NCI-H2081 (cell line): ENCODE measurements at regions not wholly inside any gene's neighbourhood (a gene's known extent, or its start where the extent isn't known, plus 50 kb on each side); places are given as distances from the start of the nearest gene placed in this dataset.
"Not testable (repeated sequence)": the region's sequence is repeated elsewhere in the genome, so short reads cannot be mapped to it uniquely, and the experiment has no call there.

Experiments used
- DNase-seq, 2 experiments: peaks; one replicate each; lab custom pipeline; 2025; lab: John Stamatoyannopoulos, UW

DNA sequence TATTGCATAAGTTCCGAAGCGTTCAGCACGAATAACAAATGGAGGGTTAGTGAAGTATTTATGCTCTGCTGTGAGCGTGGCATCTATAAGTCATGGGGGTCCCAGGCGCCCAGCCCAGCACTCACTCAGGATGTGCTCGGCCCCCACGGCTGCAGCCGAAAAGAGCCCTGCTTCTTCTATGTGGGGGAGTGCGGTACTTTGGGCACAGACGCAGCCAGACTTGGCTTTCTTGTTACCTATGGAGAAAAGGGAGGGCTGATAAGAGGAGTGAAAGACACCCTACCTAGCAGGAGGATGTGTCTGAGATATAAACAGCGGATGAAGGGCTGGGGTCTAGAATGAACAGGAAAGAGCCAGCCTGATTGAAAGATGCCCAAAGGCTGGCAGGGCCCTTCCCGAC lies 51.4 kb downstream of the MRPL36 start:
- no peak for DNase-seq

DNA sequence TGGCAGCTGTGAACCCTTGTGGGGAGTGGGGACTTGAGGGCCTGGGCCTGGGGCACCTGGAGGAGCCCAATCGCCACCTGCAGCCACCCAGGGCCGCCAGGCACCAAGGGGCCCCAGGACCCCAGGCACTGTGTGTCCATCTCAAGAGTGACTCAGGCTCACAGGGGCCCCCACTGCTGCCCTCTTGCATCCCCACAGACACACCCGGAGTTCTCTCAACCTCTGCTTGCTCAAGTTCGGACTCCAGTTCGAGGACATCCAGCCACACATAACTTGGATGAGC lies 51.9 kb downstream of the MRPL36 start:
- DNase-seq, result no peak

DNA sequence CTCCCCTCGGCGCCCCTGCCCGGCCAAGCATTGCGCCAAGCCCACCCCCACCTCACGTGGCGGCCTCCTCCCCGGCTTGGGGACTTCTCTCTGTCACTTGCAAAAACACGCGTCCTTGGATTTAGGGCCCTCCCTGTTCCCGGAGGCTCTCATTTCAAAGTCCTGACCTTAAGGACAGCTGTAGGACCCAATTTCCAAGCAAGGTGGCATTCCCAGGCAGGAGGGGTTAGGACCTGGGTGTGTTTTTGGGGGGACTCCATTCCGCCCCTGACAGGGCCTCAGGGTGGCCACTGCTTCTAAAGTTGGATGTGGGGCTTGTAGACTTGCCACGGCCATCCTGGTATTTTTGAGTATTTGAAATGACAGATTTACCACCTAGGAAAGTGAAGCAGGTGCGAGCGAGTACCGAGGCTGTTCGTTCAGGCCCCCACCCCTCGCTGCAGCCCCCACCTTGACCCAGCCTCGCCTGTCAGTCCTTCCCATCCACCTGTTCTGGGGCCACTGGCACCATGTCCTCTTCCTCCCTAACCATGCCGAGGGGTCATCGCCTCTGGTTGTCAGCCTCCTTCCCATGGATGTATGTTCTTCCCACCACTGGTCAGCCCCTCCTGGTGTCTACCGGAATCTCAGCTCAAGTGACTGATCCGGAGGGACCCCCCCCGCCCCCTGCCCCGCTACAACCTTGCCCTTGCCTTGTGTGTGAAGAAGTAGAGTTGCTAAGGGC lies 52.4 kb downstream of the MRPL36 start:
- DNase-seq, result no peak

DNA sequence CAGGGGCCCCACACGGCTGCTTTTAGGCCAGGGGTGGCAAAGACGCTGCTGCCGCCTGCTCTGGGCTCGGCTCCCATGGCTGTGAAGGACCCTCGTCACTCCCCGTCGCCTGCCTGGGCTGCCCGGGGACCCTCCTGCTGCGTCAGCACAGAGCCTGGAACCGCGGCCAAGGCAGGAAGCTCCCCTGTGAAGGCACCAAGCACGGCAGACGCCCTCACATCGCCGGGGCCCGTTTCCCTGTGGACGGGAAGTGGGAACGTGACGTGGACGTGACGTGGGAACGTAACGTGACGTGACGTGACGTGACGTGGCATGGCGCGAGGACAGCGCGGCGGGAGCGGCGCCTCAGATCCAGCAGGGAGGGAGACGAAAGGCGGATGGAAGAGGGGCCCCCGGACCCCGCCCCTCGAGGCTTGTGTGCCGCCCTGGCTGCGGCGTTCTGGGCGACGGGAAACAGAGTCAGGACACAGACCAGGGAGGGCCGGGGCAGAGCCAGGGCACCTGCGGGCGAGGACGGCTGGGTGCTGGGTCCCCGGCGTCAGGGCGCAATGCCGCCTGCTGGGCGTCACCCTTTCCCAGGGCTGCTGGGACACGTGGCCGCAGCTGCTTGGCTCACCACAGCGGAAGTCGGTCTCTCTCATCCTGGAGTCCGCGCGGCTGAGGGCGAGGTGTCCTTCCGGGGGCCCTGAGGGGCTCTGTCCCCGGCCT lies 53.1 kb downstream of the MRPL36 start:
- no peak for DNase-seq

DNA sequence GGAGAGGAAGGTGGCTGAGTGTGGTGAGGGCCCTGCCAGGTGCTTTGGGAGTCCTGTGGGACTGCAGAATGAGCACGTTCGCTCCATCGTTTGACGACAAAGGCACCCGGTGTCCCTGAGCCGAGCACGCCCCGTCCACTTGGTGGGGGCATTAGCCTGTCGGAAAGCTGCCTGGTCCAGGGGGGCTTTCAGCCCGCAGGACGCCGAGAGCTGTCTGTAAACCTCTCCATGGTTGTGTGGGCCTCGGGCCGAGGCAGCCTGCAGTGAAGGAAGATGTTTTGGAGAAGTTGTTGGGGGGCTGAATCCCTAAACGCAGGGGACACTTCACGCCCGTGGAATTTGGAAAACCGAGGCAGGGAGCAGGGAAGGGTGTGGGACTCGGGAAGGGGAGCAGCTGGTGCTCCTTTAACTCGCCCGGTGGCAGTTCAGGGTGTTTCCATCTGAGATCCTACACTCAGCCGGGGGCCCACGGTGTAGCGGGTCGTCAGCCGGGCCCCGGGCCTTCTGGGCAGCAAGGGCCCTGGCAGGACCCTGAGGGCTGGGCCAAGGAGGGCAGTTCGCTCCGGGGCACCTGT lies 53.8 kb downstream of the MRPL36 start:
- DNase-seq, result no peak

DNA sequence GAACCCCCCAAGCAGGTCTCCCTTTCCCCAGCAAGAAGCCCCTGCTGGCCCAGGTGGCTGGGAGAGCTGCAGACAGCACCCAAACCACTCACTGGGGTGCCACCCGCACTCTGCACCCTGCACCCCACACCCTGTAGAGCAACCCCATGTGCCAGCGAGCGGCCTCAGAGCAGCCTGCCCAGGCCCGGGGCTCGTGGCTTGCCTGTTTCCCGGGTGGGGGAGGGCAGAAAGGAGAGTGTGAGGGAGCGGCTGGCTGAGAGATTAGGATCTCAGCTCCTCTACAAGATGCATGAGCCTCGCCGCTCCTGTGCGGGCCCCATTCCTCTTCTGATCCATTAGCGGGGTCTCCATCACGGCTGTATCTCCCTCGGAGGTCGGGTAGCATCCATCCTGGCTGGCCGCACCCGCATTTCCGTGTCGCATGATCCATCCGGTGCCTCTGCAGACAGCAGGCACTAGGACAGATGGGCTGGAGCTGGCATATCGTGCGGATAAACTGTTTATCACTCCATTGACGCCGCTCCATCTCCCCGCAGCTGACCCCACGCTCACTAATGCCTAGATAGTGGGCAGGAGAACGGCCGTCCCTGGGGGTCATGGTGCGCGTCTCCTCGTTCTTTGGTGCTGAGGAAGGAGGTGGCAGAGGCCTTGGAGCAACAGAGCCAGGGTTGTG lies 54.4 kb downstream of the MRPL36 start:
- no peak for DNase-seq

DNA sequence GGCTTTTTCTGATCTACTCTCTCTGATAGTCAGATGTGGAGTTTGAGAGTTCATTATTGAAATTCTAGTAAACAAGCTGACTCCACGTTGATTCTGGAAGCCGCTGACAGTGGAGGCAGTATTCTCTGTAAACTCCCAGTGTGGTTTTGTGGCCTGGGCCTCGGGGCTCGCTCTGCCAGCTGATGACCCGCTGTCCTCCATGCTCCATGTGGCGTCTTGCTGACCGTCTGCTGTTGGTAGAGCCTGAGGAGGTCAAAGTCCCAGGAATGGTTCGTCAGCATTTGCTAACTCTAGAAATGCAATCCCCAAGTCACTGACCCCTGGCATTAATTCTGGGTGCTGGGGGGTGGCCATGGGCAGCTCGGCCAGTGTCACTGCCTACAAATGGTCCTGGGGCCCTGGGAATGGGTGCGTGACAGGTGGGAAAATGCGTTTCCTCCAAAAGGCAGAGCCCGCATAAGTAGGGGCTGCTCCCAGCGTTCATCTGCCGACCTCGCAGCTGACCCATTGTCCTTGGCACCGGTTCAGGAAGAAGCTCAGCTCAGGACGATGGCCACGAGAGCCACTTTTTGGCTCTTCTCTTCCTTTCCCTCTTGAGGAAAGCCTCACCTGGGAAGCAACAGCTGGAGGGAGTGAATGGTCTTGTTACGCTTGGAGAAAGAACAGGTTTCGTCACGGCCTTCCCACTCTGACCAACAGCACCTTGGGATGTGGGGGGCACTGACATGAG lies 55.1 kb downstream of the MRPL36 start:
- DNase-seq, result no peak

DNA sequence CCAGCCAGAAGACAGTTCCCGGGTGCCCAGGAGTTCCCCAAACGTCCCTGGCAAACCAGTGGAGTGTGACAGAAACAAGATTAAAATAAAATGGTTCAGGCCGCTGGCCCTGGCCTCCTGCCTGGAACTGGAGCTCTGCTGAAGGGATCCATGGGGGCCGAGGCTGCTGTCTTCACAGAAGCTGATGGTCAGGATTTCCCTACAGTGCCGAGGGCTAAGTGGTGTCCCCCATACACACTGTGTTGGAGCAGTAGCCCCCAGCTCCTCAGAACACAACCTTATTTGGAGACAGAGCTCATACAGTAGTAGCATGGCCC lies 55.9 kb downstream of the MRPL36 start:
- DNase-seq, result no peak

DNA sequence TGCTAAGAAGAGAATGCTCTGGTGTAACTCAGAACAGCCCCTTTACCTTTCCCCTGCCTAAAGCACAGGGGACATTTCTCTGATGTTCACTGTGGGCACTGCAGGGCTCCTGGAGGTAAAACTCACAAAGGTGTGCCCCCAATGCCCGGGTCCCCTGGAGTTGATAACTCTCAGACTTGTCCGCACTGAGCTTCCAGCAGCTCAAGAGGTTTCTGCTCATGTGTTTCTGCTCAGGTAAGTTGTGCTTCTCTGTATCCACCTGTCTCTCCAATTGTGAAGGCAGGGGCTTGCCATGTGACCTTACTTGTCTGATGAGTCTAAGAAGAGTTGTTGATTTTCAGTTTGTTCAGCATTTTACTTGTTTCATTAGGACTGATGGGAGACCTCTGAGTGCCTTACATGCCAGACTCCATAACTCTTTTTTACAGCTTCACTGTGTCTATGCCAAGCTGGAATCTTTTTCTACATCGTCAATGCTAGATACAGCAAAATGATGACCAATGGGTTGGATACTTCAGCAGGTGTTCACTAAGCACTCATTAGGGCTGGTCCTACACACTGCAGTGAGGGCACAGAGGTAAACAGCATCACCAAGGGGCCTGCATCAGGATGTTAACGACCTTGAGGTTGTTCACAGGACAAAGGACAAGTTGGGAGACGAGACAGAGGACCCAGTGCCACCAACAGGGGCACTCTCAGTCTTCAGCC lies 56.4 kb downstream of the MRPL36 start:
- no peak for DNase-seq

DNA sequence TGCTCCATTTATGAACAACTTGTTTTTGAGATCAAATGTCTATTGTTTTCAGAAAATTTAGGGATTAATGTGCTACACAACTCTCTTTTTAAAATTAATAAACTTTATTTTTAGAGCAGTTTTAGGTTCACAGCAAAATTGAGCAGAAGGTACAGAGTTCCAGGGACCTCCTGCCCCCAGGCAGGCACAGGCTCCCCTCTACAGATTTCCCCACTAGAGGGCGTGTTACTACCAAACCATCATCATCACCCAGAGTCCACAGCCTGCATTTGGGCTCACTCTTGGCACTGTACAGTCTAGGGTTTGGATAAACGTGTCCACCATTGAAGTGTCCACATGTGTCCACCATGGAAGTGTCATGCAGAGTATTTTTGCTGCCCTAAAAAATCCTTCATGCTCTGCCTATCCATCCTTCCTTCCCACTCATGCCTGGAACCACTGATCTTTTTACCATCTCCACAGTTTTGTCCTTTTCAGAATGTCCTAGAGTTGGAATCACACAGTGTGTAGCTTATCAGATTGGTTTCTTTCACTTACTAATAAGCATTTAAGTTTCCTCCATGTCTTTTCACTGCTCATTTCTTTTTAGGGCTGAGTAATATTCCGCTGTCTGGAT lies 61.7 kb downstream of the MRPL36 start:
- DNase-seq, result peak; percentile 18 to 35

DNA sequence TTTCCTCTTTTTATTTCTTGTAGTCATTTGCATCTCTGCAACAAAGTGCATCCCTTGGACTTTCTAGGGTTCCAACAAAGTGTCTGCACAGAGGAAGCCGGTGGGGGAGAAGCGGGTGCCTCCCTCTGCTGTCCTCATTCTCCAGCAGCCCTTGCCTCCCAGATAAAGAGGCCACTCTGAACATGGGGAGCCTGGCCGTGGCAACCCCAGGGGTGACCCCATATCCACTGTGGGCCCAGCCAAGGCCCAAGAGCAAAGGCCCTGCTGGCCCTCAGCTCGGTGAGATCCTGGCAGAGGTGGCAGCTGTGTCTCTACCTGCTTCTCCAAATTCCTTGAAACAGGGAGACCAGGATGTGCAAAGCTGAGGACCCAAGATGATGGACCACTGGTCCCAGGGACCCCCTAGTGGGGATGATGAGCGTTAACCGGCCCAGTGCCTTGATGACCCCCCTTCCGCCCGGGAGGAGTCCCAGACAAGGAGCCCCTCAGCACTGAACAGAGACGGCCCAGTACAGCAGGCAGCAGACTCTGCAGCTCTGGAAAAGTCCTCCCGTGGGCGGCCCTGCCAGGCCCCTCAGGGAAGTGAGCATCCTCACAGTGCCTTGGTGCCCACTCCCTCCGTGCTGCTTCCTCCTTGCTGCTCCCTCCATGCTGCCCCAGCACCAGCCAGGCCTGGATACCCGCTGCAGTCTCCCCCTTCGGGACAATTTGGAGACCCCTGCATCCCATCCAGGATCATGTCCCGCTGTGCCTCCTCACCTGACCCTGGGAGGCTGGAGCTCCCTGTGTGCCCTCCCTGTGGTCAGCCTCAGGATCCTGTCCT lies 62.5 kb downstream of the MRPL36 start:
- no peak for DNase-seq

DNA sequence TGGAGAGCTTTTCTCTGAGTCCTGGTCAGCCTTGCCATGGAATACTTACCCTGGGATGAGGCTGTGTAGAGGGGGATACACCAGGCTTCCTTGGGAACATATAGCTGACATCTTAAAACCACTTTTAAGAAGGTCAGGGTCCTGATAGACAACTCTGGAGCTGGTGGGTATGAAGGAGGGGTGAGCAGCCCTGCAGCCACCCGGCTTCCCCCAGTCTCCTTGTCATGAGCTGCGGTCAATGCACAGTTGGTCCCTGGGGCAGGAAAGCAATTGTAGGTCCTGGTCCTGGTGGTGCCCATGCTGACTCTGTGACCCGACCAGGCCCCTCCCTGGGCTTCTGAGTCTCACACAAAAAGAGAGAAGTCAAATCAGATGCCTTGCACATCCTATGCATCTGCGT lies 63.6 kb downstream of the MRPL36 start:
- no peak for DNase-seq

DNA sequence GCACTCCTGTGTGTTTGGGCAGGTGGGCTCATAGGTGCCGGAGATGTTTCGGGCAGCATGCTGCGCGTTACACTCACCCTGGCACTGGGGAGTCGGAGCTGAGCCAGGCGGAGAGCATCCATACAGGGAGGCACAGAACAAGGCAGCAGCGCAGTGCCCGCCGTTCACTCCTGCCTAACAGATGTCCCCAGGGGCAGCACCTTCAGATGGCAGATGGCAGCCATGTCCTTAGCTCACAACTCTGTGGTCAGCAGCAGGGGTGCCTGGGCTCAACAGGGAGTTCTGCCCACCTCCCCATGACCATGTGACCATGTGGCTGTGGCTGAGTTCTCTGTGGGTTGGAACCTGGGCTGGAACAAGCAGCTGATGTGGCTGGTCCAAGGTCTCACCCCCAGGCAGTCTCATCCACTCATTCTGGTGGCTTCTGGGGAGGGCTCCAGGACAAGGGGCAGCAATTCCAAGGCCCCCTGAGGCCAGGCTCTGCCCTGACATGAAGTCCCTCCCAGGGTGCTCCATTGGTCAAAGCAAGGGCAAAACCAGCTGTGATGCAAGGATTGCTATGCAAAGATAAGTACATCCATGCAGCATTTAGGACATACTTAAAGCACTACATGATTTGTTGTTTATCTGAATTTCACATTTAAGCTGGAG lies 64.2 kb downstream of the MRPL36 start:
- no peak for DNase-seq

DNA sequence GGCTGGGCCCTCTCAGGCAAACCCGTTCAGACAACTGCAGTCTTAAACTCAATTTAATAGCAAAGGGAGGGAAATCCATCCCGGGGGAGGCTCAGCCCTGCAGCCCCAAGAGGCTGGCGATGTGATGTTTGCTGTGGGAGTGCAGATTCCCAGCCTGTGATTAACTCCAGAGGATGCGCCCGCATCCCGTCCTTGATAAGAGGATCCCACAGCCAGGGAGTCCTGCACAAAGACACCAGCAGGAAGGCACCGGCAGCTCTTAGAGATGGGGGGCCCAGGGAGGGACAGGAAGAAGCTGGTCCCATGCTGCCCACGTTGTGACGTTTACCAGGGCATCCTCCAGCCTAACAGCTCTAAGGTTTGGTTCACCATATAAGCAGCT lies 64.7 kb downstream of the MRPL36 start:
- DNase-seq, result no peak

DNA sequence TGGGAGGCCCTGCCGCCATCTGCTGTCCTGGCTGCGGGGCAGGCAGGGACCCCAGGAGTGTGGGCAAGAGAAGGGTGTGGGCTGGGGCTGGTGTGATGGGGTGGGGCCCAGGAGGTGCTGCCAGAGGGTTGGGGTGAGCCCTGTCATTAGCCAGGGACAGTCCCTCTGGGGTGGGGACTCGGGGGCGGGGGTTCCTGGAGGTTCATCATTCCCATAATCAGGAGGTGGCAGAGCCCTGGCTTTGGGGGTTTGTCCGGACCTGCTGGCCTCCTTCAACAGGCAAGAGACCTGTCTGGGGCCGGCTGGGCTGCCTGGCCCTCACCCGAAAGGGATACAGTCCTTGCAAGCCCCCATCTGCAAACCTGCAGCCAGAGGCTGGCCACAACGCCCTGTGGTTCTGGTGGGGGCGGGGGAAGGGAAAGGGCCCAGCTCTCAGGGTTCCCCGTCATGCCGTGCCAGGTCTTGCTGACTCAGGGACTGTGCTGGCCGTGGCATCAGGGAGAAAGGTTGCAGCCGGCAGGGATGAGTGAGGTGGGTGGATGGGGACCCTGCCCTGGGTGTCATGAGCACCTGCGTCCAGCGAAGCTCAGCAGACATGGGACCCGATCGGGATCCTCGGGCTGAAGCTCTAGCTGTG lies 65.2 kb downstream of the MRPL36 start:
- no peak for DNase-seq

DNA sequence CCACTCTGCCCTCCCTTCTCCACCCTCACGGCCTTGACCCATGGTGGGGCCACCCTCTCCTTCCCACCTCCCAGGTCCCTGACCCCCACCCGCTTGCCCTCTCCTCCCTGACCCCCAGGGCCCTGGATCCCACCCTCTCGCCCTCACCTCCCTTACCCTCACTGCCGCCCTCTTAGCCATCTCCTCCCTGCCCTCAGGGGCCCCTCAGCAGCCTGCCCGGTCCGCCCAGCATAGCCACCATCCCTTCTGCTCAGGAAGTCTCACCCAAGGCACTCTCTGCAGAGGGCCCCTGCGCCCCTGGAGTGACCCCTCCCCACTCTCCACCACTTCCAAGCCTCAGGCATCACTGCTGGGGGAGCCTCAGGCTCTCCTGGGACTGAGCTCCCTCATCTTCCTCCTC lies 66.3 kb downstream of the MRPL36 start:
- DNase-seq, result no peak

DNA sequence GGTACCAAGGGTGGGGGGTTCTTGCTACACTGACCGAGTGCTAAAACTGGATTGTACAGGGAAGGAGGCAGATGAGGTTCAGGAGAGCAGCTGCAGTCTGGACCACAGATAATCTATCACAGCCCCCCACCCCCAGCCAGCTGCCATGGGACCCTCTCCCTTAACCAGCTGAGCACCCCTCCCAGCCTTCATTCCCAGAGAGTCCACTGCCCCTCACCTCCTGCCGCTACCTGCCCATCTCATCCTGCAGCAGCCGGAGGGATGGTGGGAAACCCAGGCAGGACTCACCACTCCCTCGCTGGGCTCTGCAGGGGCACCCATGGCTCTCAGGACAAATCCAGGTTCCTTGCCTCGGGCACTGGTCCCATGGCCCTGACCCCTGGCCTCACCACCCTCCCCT lies 66.7 kb downstream of the MRPL36 start:
- no peak for DNase-seq

DNA sequence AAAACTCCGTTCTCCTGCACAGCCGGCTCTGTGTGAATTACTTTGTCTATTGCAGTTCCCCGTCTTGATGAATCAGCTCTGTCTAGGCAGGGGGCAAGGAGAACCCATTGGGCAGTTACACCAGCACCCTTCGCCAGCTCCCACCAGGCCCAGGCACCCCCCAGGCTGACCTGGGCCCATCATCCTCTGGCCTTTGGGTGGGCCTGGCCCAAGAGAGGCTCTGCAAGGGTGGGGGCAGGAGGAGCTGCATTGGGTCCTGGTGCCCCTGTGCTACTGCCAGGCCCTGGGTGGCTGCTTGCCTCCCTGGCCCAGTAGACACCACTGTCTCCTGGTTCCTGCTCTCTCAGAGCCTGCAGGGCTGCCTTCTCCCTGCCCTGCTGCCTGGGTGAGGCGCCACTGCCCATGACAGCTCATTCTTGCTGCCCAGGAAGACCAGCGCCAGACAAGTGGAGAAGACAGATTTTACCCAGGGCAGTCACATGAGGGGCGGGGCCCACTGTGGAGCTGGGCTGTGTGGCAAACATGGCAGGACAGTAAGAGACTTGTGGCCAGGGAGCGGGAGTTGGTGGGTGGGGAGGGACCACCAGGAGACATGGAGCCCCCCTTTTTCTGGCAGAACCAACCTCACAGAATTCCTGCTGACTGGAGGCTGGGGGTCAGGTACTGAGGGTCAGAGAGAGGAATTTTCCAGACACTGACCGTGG lies 67.2 kb downstream of the MRPL36 start:
- no peak for DNase-seq

DNA sequence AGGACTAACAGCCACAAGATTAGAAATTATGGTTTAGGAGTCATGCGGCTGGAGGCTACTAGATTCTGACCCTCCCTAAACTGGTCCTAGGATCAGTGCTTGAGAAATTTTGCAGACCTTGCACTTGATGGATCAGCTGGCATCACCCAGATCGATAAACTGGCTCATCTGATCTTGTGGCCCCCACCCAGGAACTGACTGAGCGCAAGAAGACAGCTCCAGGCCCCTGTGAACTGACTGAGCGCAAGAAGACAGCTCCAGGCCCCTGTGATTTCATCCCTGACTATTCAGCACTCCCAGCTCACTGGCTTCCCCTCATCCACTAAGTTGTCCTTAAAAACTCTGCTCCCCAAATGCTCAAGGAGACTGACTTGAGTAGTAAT lies 67.8 kb downstream of the MRPL36 start:
- not testable (repeated sequence) for DNase-seq
